GM12878 (cell line): ENCODE measurements at regions not wholly inside any gene's neighbourhood (a gene's known extent, or its start where the extent isn't known, plus 50 kb on each side); places are given as distances from the start of the nearest gene placed in this dataset.

Source experiments
- CREB1 ChIP-seq: IDR thresholded peaks from 2 replicates; pipeline ENCODE4 v1.6.1; 2012; ENCODE audit warnings: low read depth, mild to moderate bottlenecking, inconsistent platforms
- EGR1 ChIP-seq, 2 experiments: IDR thresholded peaks; 1 replicate in 1 of 2; 2 replicates in 1 of 2; pipeline ENCODE4 v1.6.1; 2011 to 2012; ENCODE audit warnings: low read depth in 2 of 2, low read length in 2 of 2, borderline replicate concordance in 1 of 2, mild to moderate bottlenecking in 1 of 2, moderate library complexity in 1 of 2
- GABPA ChIP-seq: IDR thresholded peaks from 2 replicates; pipeline ENCODE4 v1.6.1; 2014; ENCODE audit warnings: antibody characterized with exemption, low read depth, mild to moderate bottlenecking, inconsistent platforms
- POLR2AphosphoS5 ChIP-seq: IDR thresholded peaks from 2 replicates; pipeline ENCODE4 v1.6.1; 2011; ENCODE audit warnings: mild to moderate bottlenecking, low read length, inconsistent platforms
- SPI1 ChIP-seq: IDR thresholded peaks from 2 replicates; pipeline ENCODE4 v1.6.1; 2011; ENCODE audit warnings: low read depth, mild to moderate bottlenecking, low read length, moderate library complexity, borderline replicate concordance; ENCODE audit not compliant: insufficient read depth
- SRF ChIP-seq, 2 experiments: IDR thresholded peaks; 2 replicates each; pipeline ENCODE4 v1.6.1; 2011; ENCODE audit warnings: low read depth in 2 of 2, low read length in 2 of 2, mild to moderate bottlenecking in 1 of 2, moderate library complexity in 1 of 2
- ZZZ3 ChIP-seq: IDR thresholded peaks from 2 replicates; pipeline ENCODE4 v1.6.1; 2011; ENCODE audit warnings: low read depth; ENCODE audit not compliant: control insufficient read depth, insufficient read length

- TF ChIP-seq CREB1 (no peak), ZZZ3 (no peak), EGR1 (IDR thresholded peaks at IDR 0.05; ENCODE audit: borderline replicate concordance in 1 of 2, low read depth in 2 of 2, low read length in 2 of 2) (no peak), POLR2AphosphoS5 (no peak), SRF (IDR thresholded peaks at IDR 0.05; ENCODE audit: low read depth in 2 of 2, low read length in 2 of 2) (no peak), SPI1 (no peak), GABPA (no peak)
Measured at GRCh38 chr9:8183618-8184017, 384.0 kb upstream of the DMAC1 start.
